K562 (cell line): ENCODE measurements at regions not wholly inside any gene's neighbourhood (a gene's known extent, or its start where the extent isn't known, plus 50 kb on each side); places are given as distances from the start of the nearest gene placed in this dataset.

ENCODE experiments used
- ZFX ChIP-seq: sonication (generic); formaldehyde crosslinking; IDR thresholded peaks from 2 replicates; pipeline ENCODE4 v1.8.0; 2022; ENCODE audit warnings: mild to moderate bottlenecking, missing genetic modification reagents, moderate library complexity
- TF ChIP-seq, protein P1 (sequence below): sonication (generic); formaldehyde crosslinking; IDR thresholded peaks from 2 replicates; pipeline ENCODE4 v1.8.0; 2022; ENCODE audit warnings: mild to moderate bottlenecking, missing genetic modification reagents
- TF ChIP-seq, protein P2 (sequence below): fragments of 200-800 bp; sonication (Bioruptor generic); IDR thresholded peaks from 2 replicates; pipeline ENCODE4 v1.6.1; 2016; ENCODE audit warnings: missing genetic modification characterization, missing compliant biosample characterization
- TF ChIP-seq, protein P3 (sequence below): fragments of 250-450 bp; sonication (Bioruptor Pico); IDR thresholded peaks from 2 replicates; pipeline ENCODE4 v1.4.0; 2020

DNA sequence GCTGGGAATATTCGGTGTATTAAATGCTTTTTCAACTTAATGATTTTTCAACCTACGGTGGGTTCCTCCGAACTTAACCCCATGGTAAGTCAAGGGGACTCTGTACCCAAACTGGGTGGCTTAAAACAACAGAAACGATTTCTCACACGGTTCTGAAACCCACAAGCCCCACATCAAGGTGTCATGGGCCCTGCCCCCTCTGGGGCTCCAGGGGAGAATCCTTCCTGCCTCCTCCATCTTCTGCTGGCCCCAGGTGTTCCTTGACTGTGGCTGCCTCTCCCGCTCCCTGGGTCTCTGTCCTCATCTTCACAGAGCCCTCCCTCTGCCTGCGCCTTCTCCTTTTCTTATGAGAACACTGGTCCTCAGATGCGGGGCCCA is 301.3 kb upstream of the SALL3 start (continued):
- no peak for TF ChIP-seq ZFX
- TF ChIP-seq, protein P1, sequence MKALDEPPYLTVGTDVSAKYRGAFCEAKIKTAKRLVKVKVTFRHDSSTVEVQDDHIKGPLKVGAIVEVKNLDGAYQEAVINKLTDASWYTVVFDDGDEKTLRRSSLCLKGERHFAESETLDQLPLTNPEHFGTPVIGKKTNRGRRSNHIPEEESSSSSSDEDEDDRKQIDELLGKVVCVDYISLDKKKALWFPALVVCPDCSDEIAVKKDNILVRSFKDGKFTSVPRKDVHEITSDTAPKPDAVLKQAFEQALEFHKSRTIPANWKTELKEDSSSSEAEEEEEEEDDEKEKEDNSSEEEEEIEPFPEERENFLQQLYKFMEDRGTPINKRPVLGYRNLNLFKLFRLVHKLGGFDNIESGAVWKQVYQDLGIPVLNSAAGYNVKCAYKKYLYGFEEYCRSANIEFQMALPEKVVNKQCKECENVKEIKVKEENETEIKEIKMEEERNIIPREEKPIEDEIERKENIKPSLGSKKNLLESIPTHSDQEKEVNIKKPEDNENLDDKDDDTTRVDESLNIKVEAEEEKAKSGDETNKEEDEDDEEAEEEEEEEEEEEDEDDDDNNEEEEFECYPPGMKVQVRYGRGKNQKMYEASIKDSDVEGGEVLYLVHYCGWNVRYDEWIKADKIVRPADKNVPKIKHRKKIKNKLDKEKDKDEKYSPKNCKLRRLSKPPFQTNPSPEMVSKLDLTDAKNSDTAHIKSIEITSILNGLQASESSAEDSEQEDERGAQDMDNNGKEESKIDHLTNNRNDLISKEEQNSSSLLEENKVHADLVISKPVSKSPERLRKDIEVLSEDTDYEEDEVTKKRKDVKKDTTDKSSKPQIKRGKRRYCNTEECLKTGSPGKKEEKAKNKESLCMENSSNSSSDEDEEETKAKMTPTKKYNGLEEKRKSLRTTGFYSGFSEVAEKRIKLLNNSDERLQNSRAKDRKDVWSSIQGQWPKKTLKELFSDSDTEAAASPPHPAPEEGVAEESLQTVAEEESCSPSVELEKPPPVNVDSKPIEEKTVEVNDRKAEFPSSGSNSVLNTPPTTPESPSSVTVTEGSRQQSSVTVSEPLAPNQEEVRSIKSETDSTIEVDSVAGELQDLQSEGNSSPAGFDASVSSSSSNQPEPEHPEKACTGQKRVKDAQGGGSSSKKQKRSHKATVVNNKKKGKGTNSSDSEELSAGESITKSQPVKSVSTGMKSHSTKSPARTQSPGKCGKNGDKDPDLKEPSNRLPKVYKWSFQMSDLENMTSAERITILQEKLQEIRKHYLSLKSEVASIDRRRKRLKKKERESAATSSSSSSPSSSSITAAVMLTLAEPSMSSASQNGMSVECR (CRISPR knock-in tag) = no peak
- TF ChIP-seq, protein P2, sequence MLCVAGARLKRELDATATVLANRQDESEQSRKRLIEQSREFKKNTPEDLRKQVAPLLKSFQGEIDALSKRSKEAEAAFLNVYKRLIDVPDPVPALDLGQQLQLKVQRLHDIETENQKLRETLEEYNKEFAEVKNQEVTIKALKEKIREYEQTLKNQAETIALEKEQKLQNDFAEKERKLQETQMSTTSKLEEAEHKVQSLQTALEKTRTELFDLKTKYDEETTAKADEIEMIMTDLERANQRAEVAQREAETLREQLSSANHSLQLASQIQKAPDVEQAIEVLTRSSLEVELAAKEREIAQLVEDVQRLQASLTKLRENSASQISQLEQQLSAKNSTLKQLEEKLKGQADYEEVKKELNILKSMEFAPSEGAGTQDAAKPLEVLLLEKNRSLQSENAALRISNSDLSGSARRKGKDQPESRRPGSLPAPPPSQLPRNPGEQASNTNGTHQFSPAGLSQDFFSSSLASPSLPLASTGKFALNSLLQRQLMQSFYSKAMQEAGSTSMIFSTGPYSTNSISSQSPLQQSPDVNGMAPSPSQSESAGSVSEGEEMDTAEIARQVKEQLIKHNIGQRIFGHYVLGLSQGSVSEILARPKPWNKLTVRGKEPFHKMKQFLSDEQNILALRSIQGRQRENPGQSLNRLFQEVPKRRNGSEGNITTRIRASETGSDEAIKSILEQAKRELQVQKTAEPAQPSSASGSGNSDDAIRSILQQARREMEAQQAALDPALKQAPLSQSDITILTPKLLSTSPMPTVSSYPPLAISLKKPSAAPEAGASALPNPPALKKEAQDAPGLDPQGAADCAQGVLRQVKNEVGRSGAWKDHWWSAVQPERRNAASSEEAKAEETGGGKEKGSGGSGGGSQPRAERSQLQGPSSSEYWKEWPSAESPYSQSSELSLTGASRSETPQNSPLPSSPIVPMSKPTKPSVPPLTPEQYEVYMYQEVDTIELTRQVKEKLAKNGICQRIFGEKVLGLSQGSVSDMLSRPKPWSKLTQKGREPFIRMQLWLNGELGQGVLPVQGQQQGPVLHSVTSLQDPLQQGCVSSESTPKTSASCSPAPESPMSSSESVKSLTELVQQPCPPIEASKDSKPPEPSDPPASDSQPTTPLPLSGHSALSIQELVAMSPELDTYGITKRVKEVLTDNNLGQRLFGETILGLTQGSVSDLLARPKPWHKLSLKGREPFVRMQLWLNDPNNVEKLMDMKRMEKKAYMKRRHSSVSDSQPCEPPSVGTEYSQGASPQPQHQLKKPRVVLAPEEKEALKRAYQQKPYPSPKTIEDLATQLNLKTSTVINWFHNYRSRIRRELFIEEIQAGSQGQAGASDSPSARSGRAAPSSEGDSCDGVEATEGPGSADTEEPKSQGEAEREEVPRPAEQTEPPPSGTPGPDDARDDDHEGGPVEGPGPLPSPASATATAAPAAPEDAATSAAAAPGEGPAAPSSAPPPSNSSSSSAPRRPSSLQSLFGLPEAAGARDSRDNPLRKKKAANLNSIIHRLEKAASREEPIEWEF = no peak
- TF ChIP-seq, protein P3, sequence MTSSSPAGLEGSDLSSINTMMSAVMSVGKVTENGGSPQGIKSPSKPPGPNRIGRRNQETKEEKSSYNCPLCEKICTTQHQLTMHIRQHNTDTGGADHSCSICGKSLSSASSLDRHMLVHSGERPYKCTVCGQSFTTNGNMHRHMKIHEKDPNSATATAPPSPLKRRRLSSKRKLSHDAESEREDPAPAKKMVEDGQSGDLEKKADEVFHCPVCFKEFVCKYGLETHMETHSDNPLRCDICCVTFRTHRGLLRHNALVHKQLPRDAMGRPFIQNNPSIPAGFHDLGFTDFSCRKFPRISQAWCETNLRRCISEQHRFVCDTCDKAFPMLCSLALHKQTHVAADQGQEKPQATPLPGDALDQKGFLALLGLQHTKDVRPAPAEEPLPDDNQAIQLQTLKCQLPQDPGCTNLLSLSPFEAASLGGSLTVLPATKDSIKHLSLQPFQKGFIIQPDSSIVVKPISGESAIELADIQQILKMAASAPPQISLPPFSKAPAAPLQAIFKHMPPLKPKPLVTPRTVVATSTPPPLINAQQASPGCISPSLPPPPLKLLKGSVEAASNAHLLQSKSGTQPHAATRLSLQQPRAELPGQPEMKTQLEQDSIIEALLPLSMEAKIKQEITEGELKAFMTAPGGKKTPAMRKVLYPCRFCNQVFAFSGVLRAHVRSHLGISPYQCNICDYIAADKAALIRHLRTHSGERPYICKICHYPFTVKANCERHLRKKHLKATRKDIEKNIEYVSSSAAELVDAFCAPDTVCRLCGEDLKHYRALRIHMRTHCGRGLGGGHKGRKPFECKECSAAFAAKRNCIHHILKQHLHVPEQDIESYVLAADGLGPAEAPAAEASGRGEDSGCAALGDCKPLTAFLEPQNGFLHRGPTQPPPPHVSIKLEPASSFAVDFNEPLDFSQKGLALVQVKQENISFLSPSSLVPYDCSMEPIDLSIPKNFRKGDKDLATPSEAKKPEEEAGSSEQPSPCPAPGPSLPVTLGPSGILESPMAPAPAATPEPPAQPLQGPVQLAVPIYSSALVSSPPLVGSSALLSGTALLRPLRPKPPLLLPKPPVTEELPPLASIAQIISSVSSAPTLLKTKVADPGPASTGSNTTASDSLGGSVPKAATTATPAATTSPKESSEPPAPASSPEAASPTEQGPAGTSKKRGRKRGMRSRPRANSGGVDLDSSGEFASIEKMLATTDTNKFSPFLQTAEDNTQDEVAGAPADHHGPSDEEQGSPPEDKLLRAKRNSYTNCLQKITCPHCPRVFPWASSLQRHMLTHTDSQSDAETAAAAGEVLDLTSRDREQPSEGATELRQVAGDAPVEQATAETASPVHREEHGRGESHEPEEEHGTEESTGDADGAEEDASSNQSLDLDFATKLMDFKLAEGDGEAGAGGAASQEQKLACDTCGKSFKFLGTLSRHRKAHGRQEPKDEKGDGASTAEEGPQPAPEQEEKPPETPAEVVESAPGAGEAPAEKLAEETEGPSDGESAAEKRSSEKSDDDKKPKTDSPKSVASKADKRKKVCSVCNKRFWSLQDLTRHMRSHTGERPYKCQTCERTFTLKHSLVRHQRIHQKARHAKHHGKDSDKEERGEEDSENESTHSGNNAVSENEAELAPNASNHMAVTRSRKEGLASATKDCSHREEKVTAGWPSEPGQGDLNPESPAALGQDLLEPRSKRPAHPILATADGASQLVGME (CRISPR knock-in tag) = no peak
